ENCODE measurements at regions not wholly inside any gene's neighbourhood (a gene's known extent, or its start where the extent isn't known, plus 50 kb on each side); places are given as distances from the start of the nearest gene placed in this dataset.
A peak's percentile ranks its signal among the peaks of the same experiment; 100 is the strongest.

DNA sequence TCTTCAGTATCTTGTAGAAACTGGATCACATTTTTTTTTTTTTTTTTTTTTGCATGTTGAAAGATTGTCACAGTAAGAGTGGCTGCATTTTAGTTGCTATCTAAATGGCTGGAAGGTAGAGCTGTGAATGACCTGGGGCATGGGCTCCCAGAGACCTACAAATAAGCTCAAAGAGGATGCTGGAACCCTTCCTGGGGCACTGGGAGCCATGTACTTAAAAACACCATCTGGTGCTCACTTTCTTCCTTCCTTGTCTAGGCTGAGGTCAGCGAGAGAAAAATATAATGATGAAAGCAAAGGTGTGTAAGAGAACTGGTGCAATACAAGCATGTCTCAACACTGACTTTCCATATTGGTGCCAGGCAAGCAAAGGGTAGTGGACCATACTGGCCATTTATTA, 323.9 kb downstream of the SV2B start:
- Mint-ChIP-seq H3K4me3 (ENCODE audit: low read depth, unreplicated experiment) (no peak overlapping the region), H3K9me3 (ENCODE audit: low read depth, unreplicated experiment) (peaks cover 8% of the 10 kb centered on the region), H3K4me1 (ENCODE audit: low read depth, unreplicated experiment) (peaks cover 9% of the 10 kb centered on the region), H3K27ac (ENCODE audit: unreplicated experiment) (no peak overlapping the region), H3K27me3 (ENCODE audit: unreplicated experiment) (no peaks in the 10 kb centered on the region), H3K36me3 (ENCODE audit: insufficient read depth, unreplicated experiment) (no peaks in the 10 kb centered on the region)
- DNase-seq: no peak
- CTCF ChIA-PET: interaction anchor here (0.7 kb wide), 1 partner anchor 67 kb away, joined by 4 read pairs; no protein-coding TSS in a partner anchor
- intact Hi-C loops (cut with micrococcal nuclease; ENCODE audit: unreplicated experiment): no loop called here
- TF ChIP-seq, protein P1, sequence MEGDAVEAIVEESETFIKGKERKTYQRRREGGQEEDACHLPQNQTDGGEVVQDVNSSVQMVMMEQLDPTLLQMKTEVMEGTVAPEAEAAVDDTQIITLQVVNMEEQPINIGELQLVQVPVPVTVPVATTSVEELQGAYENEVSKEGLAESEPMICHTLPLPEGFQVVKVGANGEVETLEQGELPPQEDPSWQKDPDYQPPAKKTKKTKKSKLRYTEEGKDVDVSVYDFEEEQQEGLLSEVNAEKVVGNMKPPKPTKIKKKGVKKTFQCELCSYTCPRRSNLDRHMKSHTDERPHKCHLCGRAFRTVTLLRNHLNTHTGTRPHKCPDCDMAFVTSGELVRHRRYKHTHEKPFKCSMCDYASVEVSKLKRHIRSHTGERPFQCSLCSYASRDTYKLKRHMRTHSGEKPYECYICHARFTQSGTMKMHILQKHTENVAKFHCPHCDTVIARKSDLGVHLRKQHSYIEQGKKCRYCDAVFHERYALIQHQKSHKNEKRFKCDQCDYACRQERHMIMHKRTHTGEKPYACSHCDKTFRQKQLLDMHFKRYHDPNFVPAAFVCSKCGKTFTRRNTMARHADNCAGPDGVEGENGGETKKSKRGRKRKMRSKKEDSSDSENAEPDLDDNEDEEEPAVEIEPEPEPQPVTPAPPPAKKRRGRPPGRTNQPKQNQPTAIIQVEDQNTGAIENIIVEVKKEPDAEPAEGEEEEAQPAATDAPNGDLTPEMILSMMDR (IDR thresholded peaks at IDR 0.05; ENCODE audit: unreplicated experiment): no peak
- no TSS peak for BruUV-seq (replicated peaks)

DNA sequence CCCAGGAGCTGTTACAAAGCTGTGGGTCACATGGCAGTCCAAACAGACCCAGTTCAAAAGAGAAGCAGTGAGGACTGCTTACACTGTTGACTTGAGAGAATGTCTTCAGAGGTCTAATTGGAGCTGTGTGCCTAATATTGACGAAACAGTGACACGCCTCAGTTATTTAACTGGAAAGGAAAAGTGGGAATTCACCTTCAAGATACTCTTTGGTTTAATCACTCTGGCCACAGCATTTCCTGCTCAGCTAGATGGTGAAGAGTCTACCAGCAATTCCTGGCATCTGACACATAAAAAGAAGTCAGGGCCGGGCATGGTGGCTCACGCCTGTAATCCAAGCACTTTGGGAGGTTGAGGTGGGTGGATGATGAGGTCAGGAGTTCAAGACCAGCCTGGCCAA, 326.4 kb downstream of the SV2B start:
- CTCF ChIA-PET: interaction anchor here (1.2 to 1.4 kb wide), 2 partner anchors 16 to 30 kb away, joined by 3 to 8 read pairs; no protein-coding TSS in a partner anchor
- no peaks in the 10 kb centered on the region for H3K36me3 Mint-ChIP-seq (ENCODE audit: insufficient read depth, unreplicated experiment)
- no peaks in the 10 kb centered on the region for H3K27me3 Mint-ChIP-seq (ENCODE audit: unreplicated experiment)
- no peak overlapping the region for H3K27ac Mint-ChIP-seq (ENCODE audit: unreplicated experiment)
- H3K4me3 Mint-ChIP-seq (ENCODE audit: low read depth, unreplicated experiment): no peak overlapping the region
- TF ChIP-seq, protein P1 (IDR thresholded peaks at IDR 0.05; ENCODE audit: unreplicated experiment): no peak
- peak; percentile 56 for DNase-seq
- intact Hi-C loops (cut with micrococcal nuclease; ENCODE audit: unreplicated experiment): no loop called here
- H3K9me3 Mint-ChIP-seq (ENCODE audit: low read depth, unreplicated experiment): peaks cover 5% of the 10 kb centered on the region
- no TSS peak for BruUV-seq (replicated peaks)
- peaks cover 20% of the 10 kb centered on the region for H3K4me1 Mint-ChIP-seq (ENCODE audit: low read depth, unreplicated experiment)

DNA sequence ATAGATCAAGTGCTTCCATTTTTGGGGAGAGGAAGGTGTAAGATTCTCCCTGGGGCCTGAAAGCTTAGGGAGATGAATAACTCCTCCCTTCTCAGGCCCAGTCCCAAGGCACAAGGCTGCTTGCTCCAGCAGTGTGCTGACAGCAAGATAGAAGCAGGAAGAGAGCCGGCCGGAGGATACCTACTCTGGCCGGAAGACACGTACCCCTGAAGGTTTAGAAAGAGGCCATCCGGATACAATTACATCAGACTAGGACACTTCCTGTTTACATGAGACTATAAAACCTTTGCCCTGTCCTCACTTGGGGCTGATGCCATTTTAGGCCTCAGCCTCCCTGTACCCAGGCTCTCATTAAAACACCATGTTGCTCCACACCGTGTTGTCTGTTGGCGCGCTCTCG, 329.9 kb downstream of the SV2B start:
- H3K9me3 Mint-ChIP-seq (ENCODE audit: low read depth, unreplicated experiment): peaks cover 12% of the 10 kb centered on the region
- DNase-seq: no peak
- H3K27ac Mint-ChIP-seq (ENCODE audit: unreplicated experiment): no peak overlapping the region
- intact Hi-C loops (cut with micrococcal nuclease; ENCODE audit: unreplicated experiment): loop anchor here (2.0 kb wide), 1 partner anchor 25 kb away; no protein-coding TSS in a partner anchor
- H3K27me3 Mint-ChIP-seq (ENCODE audit: unreplicated experiment): no peaks in the 10 kb centered on the region
- no peaks in the 10 kb centered on the region for H3K36me3 Mint-ChIP-seq (ENCODE audit: insufficient read depth, unreplicated experiment)
- H3K4me1 Mint-ChIP-seq (ENCODE audit: low read depth, unreplicated experiment): peaks cover 23% of the 10 kb centered on the region
- TF ChIP-seq, protein P1 (IDR thresholded peaks at IDR 0.05; ENCODE audit: unreplicated experiment): no peak
- BruUV-seq (replicated peaks): no TSS peak
- no peak overlapping the region for H3K4me3 Mint-ChIP-seq (ENCODE audit: low read depth, unreplicated experiment)
- CTCF ChIA-PET: no interaction called here

DNA sequence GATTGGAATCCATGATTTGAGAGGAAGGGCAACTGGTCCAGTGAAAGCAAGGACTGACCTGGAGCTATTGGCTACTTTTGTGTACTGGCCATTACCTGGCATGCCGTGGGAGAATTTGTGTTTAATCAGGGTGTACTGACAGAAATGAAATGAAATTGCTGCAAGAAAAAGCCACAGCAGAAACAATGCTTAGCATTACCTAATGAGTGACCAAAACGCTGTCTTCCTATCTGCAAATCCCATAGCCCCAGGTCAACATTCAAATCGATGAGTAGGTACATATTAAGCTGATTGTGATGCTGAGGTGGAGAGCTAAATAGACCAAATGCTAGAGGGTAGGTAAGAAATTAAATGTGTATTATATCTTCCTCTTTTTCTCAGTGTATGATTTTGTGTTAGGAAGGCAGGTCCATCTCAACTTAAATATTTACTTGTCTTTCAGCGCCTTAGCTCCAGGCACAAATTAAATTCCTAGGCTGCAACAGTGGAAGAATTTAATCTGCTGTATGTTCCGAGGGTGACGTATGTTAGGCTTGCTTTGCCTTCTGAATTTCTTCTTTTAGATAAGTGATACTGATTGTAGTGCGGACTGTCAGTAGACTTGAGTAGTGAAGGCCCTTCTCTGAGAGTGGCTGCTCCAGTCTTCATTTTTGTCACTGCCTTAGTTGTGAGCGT, 331.1 kb downstream of the SV2B start:
- Mint-ChIP-seq H3K27me3 (ENCODE audit: unreplicated experiment) (no peaks in the 10 kb centered on the region), H3K27ac (ENCODE audit: unreplicated experiment) (peak overlapping the region; percentile 52), H3K36me3 (ENCODE audit: insufficient read depth, unreplicated experiment) (no peaks in the 10 kb centered on the region), H3K4me1 (ENCODE audit: low read depth, unreplicated experiment) (peaks cover 13% of the 10 kb centered on the region), H3K9me3 (ENCODE audit: low read depth, unreplicated experiment) (peaks cover 6% of the 10 kb centered on the region), H3K4me3 (ENCODE audit: low read depth, unreplicated experiment) (no peak overlapping the region)
- CTCF ChIA-PET: interaction anchor here (0.7 to 1.4 kb wide), 2 partner anchors 25 to 579 kb away, joined by 3 to 7 read pairs; no protein-coding TSS in a partner anchor
- intact Hi-C loops (cut with micrococcal nuclease; ENCODE audit: unreplicated experiment): loop anchor here (2.0 kb wide), 1 partner anchor 24 kb away; no protein-coding TSS in a partner anchor
- DNase-seq: peak; percentile 18
- BruUV-seq (replicated peaks): TSS peak; percentile 51
- TF ChIP-seq, protein P1 (IDR thresholded peaks at IDR 0.05; ENCODE audit: unreplicated experiment): no peak

Data from Calu3 (cell line).